ENCODE measurements at regions not wholly inside any gene's neighbourhood (a gene's known extent, or its start where the extent isn't known, plus 50 kb on each side); places are given as distances from the start of the nearest gene placed in this dataset.

DNA sequence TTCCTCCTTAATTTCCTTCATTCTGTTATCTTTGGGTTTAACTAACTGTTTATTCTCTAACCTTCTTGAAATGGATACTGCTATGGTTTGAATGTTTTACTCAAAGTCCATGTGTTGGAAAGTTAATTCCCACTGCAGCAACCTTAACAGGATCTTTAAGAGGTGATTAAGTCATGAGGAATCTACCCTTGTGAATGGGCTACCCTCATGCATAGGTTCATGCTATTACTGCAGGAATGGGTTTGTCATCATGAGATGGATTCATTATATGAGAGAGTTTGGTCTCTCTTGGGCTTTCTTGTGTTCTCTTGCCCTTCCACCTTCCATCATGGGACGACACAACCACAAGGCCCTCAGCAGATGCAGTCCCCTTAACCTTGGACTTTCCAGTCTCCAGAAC, 516.9 kb downstream of the ADGRL2 start:
- no peak for TF ChIP-seq POLR2A (IDR thresholded peaks at IDR 0.05)
- TF ChIP-seq, protein P1, sequence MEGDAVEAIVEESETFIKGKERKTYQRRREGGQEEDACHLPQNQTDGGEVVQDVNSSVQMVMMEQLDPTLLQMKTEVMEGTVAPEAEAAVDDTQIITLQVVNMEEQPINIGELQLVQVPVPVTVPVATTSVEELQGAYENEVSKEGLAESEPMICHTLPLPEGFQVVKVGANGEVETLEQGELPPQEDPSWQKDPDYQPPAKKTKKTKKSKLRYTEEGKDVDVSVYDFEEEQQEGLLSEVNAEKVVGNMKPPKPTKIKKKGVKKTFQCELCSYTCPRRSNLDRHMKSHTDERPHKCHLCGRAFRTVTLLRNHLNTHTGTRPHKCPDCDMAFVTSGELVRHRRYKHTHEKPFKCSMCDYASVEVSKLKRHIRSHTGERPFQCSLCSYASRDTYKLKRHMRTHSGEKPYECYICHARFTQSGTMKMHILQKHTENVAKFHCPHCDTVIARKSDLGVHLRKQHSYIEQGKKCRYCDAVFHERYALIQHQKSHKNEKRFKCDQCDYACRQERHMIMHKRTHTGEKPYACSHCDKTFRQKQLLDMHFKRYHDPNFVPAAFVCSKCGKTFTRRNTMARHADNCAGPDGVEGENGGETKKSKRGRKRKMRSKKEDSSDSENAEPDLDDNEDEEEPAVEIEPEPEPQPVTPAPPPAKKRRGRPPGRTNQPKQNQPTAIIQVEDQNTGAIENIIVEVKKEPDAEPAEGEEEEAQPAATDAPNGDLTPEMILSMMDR (IDR thresholded peaks at IDR 0.05) = no peak

Measured in adrenal gland (tissue), 5 donors.